CD4-positive, alpha-beta T cell treated with Interleukin-4 for 4 hours (primary cell): ENCODE measurements at regions not wholly inside any gene's neighbourhood (a gene's known extent, or its start where the extent isn't known, plus 50 kb on each side); places are given as distances from the start of the nearest gene placed in this dataset.

Experiments used
- DNase-seq: peaks from one replicate; pipeline ENCODE4 v3.0.0-alpha.2; 2020

GRCh38 chr16:5863071-5863606 is 765.5 kb upstream of the EEF2KMT start:
- DNase-seq, result no peak

GRCh38 chr16:5862103-5862840 is 764.7 kb upstream of the EEF2KMT start:
- no peak for DNase-seq

- no peak for DNase-seq
Observed at GRCh38 chr16:5861241-5861640, 763.6 kb upstream of the EEF2KMT start.

- DNase-seq, result no peak
Observed at GRCh38 chr16:5858180-5858579, 760.6 kb upstream of the EEF2KMT start.

- no peak for DNase-seq
Observed at GRCh38 chr16:5854027-5854426, 756.4 kb upstream of the EEF2KMT start.

- no peak for DNase-seq
Observed at GRCh38 chr16:5852151-5852550, 754.6 kb upstream of the EEF2KMT start.

- no peak for DNase-seq
Observed at GRCh38 chr16:5851393-5851982, 753.9 kb upstream of the EEF2KMT start.

GRCh38 chr16:5850632-5851392 is 753.2 kb upstream of the EEF2KMT start:
- no peak for DNase-seq

- DNase-seq, result no peak
Observed at GRCh38 chr16:5845046-5845445, 747.5 kb upstream of the EEF2KMT start.

GRCh38 chr16:5841974-5842373 is 744.4 kb upstream of the EEF2KMT start:
- DNase-seq, result no peak

- no peak for DNase-seq
Observed at GRCh38 chr16:5838725-5839124, 741.1 kb upstream of the EEF2KMT start.

- DNase-seq, result no peak
Observed at GRCh38 chr16:5838071-5838470, 740.5 kb upstream of the EEF2KMT start.

- DNase-seq, result no peak
Observed at GRCh38 chr16:5837007-5837670, 739.5 kb upstream of the EEF2KMT start.

- no peak for DNase-seq
Observed at GRCh38 chr16:5835876-5836275, 738.3 kb upstream of the EEF2KMT start.

- DNase-seq, result no peak
Observed at GRCh38 chr16:5826332-5826731, 728.7 kb upstream of the EEF2KMT start.

GRCh38 chr16:5820472-5820871 is 722.9 kb upstream of the EEF2KMT start:
- no peak for DNase-seq

GRCh38 chr16:5815570-5816237 is 718.1 kb upstream of the EEF2KMT start:
- no peak for DNase-seq

GRCh38 chr16:5801396-5801795 is 703.8 kb upstream of the EEF2KMT start:
- DNase-seq, result no peak

GRCh38 chr16:5793556-5793955 is 696.0 kb upstream of the EEF2KMT start:
- no peak for DNase-seq

GRCh38 chr16:5791011-5791657 is 693.5 kb upstream of the EEF2KMT start:
- DNase-seq, result no peak

- DNase-seq, result no peak
Observed at GRCh38 chr16:5790512-5790911, 692.9 kb upstream of the EEF2KMT start.

GRCh38 chr16:5789033-5789432 is 691.4 kb upstream of the EEF2KMT start:
- no peak for DNase-seq
